Lower leg skin (tissue), 4 donors: ENCODE measurements at regions not wholly inside any gene's neighbourhood (a gene's known extent, or its start where the extent isn't known, plus 50 kb on each side); places are given as distances from the start of the nearest gene placed in this dataset.

Experiments
- DNase-seq, 2 donors: peaks; one replicate each; pipeline ENCODE4 v3.0.0-alpha.2; 2019; ENCODE audit warnings: low spot score in 2 of 2
- H3K4me3 ChIP-seq: fragments of 200-600 bp; sonication (generic); 2 replicates; pipeline ENCODE4 v1.5.1; 2017; ENCODE audit warnings: mild to moderate bottlenecking, low read depth; ENCODE audit not compliant: poor library complexity, severe bottlenecking
- POLR2A ChIP-seq, 2 donors: fragments of 450-650 bp; IDR thresholded peaks; one replicate each; pipeline ENCODE4 v1.6.1; 2016 to 2017; ENCODE audit warnings: antibody characterized with exemption in 2 of 2, mild to moderate bottlenecking in 1 of 2, moderate library complexity in 1 of 2
- WGBS, 2 donors: methylation state at CpG; one replicate each; pipeline ENCODE4 v1.1.5; 2018; 5-methylcytosine and 5-hydroxymethylcytosine counted together
- intact Hi-C: fragments of 100-400 bp; cut with DNase I; formaldehyde crosslinking; loops from one replicate; pipeline ENCODE4 v1.15.0; 2023; ENCODE audit warnings: low total_unique reads
- TF ChIP-seq, protein P1 (sequence below), 3 donors: fragments of 450-650 bp; IDR thresholded peaks; one replicate each; pipeline ENCODE4 v1.5.1; 2016; ENCODE audit warnings: antibody characterized with exemption in 3 of 3, mild to moderate bottlenecking in 3 of 3, moderate library complexity in 2 of 3

DNA sequence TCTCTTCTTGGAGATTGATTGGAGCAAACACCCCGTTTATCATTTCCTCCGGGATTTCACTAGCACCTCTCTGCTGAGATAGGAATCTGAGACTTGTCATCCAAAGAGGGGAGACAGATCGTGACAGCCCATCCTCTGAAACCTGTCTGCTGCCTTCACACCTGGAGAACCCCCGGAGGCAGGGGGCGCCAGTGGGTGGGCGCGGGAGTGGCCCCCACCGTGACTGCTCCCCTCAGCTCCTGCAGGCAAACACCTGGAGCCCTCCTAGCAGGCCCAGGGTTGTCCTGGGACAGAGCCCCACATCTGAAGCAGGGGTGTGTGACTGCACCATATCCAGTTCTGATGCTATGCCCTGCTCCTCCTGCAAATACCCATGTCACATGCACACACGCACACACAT lies 209.5 kb upstream of the POU3F1 start:
- WGBS, 2 donors = 52 to 54% methylated on average over 4 to 9 of the region's 9 CpGs
- DNase-seq = no peak
- TF ChIP-seq, protein P1, sequence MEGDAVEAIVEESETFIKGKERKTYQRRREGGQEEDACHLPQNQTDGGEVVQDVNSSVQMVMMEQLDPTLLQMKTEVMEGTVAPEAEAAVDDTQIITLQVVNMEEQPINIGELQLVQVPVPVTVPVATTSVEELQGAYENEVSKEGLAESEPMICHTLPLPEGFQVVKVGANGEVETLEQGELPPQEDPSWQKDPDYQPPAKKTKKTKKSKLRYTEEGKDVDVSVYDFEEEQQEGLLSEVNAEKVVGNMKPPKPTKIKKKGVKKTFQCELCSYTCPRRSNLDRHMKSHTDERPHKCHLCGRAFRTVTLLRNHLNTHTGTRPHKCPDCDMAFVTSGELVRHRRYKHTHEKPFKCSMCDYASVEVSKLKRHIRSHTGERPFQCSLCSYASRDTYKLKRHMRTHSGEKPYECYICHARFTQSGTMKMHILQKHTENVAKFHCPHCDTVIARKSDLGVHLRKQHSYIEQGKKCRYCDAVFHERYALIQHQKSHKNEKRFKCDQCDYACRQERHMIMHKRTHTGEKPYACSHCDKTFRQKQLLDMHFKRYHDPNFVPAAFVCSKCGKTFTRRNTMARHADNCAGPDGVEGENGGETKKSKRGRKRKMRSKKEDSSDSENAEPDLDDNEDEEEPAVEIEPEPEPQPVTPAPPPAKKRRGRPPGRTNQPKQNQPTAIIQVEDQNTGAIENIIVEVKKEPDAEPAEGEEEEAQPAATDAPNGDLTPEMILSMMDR (IDR thresholded peaks at IDR 0.05) = no peak
- TF ChIP-seq POLR2A (IDR thresholded peaks at IDR 0.05) = no peak
- H3K4me3 ChIP-seq = no peak overlapping the region
- intact Hi-C loops = no loop called here

DNA sequence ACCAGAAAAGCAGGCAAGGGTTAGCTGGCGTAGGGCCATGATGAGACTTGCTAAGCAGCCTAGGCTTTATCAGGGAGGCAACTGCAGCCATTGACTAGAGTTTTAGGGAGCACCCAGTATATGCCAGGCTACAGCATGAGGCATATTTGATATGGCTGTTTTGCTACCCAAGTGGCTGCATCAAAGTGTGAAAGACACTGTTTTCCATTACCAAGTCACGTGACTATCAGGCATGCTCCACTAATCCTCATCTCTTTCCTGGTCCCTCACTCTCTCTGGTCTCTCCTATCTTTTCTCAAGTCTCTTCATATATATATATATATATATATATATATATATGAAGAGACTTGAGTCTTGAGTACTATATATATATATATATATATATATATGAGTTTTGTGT lies 206.7 kb upstream of the POU3F1 start:
- intact Hi-C loops = no loop called here
- no peak for TF ChIP-seq POLR2A (IDR thresholded peaks at IDR 0.05)
- TF ChIP-seq, protein P1 (IDR thresholded peaks at IDR 0.05) = no peak
- no peak for DNase-seq
- WGBS, 2 donors = 85 to 89% methylated on average over 2 of the region's 2 CpGs
- H3K4me3 ChIP-seq = no peak overlapping the region

DNA sequence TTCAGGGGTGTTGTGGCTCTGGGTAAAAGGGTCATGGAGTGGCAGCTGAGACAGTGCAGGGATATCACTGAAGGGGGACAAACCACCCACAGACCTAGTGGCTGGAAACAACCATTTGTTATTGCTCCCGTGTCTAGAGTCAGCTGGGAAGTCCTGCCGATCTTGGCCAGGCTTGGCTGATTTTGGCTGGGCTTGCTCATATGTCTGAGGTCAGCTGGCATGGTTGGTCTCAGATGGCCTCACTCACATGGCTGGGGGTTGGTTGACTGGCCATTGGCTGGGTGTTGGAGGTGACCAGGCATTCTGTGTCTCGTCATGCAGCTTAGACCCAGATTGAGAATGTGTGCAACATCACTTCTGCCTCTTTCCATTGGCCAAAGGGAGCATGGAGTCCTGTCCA lies 203.8 kb upstream of the POU3F1 start:
- 81 to 93% methylated on average over 3 of the region's 3 CpGs for WGBS, 2 donors
- intact Hi-C loops = no loop called here
- H3K4me3 ChIP-seq = no peak overlapping the region
- DNase-seq = no peak
- TF ChIP-seq POLR2A (IDR thresholded peaks at IDR 0.05) = no peak
- TF ChIP-seq, protein P1 (IDR thresholded peaks at IDR 0.05) = no peak

DNA sequence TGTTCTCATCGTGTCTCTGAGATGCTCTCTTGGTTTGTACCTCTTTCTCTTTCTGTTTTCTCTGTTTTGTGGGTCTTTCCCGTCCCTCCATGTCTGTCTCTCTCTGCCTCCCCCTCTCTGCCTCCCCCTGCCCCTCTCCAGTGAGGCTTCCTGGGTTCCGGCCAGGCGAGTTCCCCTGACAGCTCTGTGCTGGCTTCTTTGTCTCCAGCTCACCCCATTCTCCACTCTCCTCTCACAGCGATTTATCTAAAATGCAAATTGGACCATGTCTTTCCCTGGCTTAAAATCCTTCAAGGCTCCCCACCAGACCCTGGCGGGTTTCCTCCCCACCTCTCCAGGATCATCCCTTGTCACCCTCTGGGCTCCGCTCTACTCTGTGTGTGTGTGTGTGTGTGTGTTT lies 202.4 kb upstream of the POU3F1 start:
- 75 to 78% methylated on average over 7 of the region's 7 CpGs for WGBS, 2 donors
- H3K4me3 ChIP-seq = no peak overlapping the region
- TF ChIP-seq, protein P1 (IDR thresholded peaks at IDR 0.05) = no peak
- TF ChIP-seq POLR2A (IDR thresholded peaks at IDR 0.05) = no peak
- no peak for DNase-seq
- intact Hi-C loops = no loop called here

DNA sequence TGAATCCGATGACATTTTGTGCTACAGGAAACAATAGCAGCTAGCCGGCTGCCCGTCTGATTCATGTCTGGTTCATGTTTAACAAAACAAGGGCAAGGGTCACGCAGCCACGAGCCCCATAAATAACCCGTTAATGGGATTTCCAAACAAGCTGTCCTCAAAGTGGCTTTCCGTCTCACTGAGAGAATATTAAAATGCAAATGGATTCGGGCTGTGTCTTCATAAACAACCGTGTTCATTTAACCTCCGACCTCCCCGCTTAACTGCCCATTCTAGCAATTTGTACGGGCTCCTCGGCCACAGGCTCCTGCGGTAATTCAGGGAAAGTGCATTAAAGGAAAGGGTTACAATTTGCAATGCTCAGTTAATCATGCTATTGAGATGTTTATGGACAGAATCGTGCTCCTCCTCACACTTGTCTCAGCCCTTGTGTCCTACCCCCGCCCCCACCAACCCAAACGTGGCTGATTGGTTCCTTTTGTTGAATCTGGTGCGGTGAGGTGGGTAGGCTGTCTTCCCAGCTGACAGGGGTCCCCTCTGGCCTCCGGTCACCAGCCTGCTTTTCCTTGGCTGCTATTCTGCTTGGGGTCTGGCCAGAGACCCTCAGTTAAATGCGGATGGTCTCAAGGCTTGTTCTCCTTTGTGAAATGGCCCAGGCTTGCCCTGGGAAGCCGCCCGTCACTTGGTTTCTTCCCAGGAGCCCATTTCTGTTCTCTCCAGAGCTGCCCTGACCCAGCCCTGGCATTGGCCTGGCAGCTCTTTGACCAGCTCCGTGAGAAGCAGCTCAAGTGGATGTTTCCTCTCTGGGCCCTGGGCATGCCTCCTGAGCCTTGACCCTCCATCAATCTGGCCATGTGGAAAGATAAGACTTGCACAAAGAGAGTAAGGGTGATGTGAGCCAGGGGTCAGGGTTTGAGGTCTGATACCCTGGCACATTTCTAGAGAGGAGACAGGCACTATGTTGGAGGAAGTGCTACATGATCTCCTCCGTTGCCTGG lies 200.7 kb upstream of the POU3F1 start:
- no peak for DNase-seq

More for the DNA sequence above, 200.7 kb upstream of the POU3F1 start:
- WGBS, 2 donors = 64 to 66% methylated on average over 24 of the region's 24 CpGs
- TF ChIP-seq, protein P1 (IDR thresholded peaks at IDR 0.05) = no peak
- no peak for TF ChIP-seq POLR2A (IDR thresholded peaks at IDR 0.05)
- H3K4me3 ChIP-seq = no peak overlapping the region
- intact Hi-C loops = no loop called here
